Glomerular visceral epithelial cell (primary cell): ENCODE measurements at regions not wholly inside any gene's neighbourhood (a gene's known extent, or its start where the extent isn't known, plus 50 kb on each side); places are given as distances from the start of the nearest gene placed in this dataset.
"Not testable (repeated sequence)": the region's sequence is repeated elsewhere in the genome, so short reads cannot be mapped to it uniquely, and the experiment has no call there.

Source experiments
- DNase-seq: peaks from one replicate; pipeline ENCODE4 v3.0.0-alpha.2; 2016; ENCODE audit errors: extremely low spot score

- not testable (repeated sequence) for DNase-seq
Observed at GRCh38 chr4:102397056-102397455, 51.8 kb upstream of the SLC39A8 start.

- DNase-seq: no peak
Observed at GRCh38 chr4:102399021-102399420, 53.7 kb upstream of the SLC39A8 start.

GRCh38 chr4:102400898-102401297 is 55.6 kb upstream of the SLC39A8 start:
- DNase-seq: no peak

- DNase-seq: no peak
Observed at GRCh38 chr4:102402223-102402622, 56.9 kb upstream of the SLC39A8 start.

- DNase-seq: no peak
Observed at GRCh38 chr4:102403116-102403515, 57.8 kb upstream of the SLC39A8 start.

GRCh38 chr4:102404431-102404969 is 59.2 kb upstream of the SLC39A8 start:
- no peak for DNase-seq

- no peak for DNase-seq
Observed at GRCh38 chr4:102405821-102406401, 60.6 kb upstream of the SLC39A8 start.

GRCh38 chr4:102410884-102411283 is 65.6 kb upstream of the SLC39A8 start:
- DNase-seq: not testable (repeated sequence)

GRCh38 chr4:102411408-102411807 is 66.1 kb upstream of the SLC39A8 start:
- DNase-seq: no peak

- DNase-seq: no peak
Observed at GRCh38 chr4:102416765-102417164, 71.5 kb upstream of the SLC39A8 start.

GRCh38 chr4:102420563-102421398 is 75.5 kb upstream of the SLC39A8 start:
- DNase-seq: no peak

- no peak for DNase-seq
Observed at GRCh38 chr4:102422843-102423242, 77.6 kb upstream of the SLC39A8 start.

GRCh38 chr4:102423375-102423774 is 77.8 kb upstream of the NFKB1 start:
- no peak for DNase-seq

- no peak for DNase-seq
Observed at GRCh38 chr4:102427371-102427998, 73.7 kb upstream of the NFKB1 start.

GRCh38 chr4:102428122-102428521 is 73.0 kb upstream of the NFKB1 start:
- DNase-seq: no peak

- DNase-seq: peak; percentile 71
Observed at GRCh38 chr4:102429553-102429952, 71.6 kb upstream of the NFKB1 start.

GRCh38 chr4:102430461-102430910 is 70.7 kb upstream of the NFKB1 start:
- no peak for DNase-seq

- no peak for DNase-seq
Observed at GRCh38 chr4:102431608-102431961, 69.6 kb upstream of the NFKB1 start.

- no peak for DNase-seq
Observed at GRCh38 chr4:102437111-102437510, 64.0 kb upstream of the NFKB1 start.

GRCh38 chr4:102438396-102439235 is 62.5 kb upstream of the NFKB1 start:
- peak; percentile 39 for DNase-seq

GRCh38 chr4:102439236-102439614 is 61.9 kb upstream of the NFKB1 start:
- peak; percentile 77 for DNase-seq

GRCh38 chr4:102439812-102440211 is 61.3 kb upstream of the NFKB1 start:
- DNase-seq: peak; percentile 22
